ENCODE measurements at regions not wholly inside any gene's neighbourhood (a gene's known extent, or its start where the extent isn't known, plus 50 kb on each side); places are given as distances from the start of the nearest gene placed in this dataset.
"Not testable (repeated sequence)": the region's sequence is repeated elsewhere in the genome, so short reads cannot be mapped to it uniquely, and the experiment has no call there.

DNA sequence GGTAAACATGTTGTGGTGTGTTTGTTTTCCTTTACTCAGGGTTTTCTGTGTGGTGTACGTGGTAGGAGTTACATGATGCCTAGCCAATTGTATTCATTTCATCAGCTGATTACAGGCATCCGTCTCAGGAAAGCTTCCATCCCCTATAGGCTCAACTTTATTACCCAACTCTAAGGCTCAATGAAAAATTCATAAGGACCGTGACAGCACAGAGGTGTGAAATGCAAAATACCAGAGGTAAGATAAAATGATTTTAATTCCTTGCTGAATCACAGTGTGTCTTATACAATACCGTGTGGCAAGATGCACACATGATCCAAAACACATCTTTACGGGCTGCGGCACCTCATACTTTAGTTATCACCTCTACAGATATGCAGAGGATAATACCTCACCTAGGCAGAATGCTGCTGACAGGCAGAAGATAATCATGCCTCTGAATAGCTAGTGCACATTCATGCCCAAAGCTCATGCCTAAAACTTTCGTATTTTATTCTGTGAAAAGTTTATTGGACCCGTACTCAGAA lies 87.2 kb upstream of the DIO2 start:
- no peak for DNase-seq (ENCODE audit: low read depth)

DNA sequence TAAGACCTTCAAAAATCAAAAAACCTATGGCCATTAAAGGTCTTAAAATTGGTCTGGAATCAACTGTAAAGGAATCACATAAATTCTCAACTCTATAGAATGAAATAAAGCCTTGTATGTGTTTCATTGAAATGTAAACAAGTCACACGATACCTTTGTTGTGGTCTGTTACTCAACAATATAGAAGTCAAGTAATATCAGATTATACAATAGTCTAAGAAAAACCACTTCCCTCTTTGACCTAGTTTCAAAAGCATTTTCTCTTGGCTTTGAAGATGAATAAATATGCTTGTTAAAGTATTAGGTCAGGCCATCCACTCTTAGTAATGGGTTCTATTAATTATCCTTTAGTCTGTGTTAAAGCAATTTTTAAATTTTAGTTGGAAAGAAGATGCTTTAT lies 79.8 kb upstream of the DIO2 start:
- DNase-seq (ENCODE audit: low read depth), result no peak

DNA sequence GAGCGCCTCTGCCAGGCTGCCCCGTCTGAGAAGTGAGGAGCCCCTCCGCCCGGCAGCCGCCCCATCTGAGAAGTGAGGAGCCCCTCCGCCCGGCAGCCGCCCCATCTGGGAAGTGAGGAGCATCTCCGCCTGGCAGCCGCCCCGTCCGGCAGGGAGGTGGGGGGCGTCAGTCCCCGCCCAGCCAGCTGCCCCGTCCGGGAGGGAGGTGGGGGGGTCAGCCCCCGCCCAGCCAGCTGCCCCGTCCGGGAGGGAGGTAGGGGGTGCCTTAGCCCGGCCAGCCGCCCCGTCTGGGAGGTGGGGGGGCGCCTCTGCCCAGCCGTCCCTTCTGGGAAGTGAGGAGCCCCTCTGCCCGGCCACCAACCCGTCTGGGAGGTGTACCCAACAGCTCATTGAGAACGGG lies 75.4 kb upstream of the DIO2 start:
- DNase-seq (ENCODE audit: low read depth), result not testable (repeated sequence)

DNA sequence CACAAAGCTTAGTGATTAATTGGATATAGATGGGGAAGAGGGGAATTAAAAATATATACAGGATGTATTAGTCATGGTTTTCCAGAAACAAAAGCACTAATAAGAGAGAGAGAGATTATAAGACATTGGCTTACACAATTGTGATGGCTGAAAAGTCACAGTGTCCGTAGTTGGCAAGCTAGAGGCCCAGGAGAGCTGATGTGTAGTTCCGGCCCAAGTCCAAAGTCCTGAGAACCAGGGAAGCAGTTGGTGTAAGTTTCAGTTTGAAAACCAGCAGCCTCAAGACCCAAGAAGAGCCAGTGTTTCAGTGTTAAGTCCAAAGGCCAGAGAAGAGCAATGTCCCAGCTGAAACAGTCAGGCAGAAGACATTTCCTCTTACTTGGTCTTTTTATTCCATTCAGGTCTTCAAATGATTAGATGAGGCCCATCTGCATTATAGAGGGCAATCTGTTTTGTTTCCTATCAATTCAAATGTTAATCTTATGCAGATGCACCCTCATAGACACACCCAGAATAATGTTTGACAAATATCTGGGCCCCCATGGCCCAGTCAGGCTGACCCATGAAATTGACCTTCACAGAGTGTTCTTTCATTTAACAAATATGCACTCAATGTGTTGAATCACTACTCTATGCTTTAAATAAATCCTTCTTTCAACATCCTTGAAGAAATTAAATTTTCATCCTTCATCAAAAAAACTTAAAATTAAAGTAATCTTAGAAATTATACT lies 67.2 kb upstream of the DIO2 start:
- DNase-seq (ENCODE audit: low read depth), result no peak

DNA sequence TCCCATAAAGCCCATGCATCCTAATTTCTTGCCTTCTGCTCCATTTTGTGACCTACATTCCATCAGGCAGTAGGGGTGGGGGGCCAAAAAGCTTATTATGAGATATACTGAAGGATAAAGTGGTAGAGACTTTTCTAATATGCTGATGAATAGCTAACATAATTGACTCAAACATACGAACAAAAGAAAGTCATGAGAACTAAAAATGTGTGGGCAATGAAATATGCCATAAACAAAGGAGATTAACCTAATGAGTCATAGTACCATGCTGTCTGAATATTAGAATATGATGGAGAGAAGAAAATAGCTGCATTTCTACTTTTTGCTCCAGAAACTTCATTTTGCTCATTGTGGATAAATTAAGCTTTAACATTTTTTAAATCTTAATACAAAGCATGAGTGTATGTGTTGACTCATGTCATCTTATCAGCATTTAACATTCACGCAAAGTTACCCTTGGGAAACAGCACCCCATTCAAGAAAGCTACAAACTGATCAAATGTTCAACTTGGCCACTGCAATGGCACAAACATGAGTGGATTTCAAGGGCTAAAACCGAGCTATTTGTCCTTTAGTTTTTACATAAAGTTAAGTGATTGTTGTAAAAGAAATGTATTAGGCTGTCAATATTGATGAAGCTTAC lies 64.0 kb upstream of the DIO2 start:
- peak; percentile 5 for DNase-seq (ENCODE audit: low read depth)

DNA sequence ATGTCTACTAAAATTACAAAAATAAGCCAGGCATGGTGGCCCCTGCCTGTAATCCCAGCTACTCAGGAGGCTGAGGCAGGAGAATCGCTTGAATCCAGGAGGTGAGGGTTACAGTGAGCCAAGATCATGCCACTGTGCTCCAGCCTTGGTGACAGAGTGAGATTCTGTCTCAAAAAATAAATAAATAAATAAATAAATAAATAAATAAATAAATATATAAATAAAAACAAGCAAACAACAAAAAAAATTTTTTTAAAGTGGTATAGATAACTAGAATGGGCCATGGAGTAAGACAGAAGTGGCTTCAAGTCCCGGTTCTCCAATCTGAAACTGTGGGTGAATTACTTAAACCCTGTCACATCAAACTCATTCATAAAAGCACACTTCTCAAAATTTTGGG lies 63.0 kb upstream of the DIO2 start:
- DNase-seq (ENCODE audit: low read depth), result not testable (repeated sequence)

DNA sequence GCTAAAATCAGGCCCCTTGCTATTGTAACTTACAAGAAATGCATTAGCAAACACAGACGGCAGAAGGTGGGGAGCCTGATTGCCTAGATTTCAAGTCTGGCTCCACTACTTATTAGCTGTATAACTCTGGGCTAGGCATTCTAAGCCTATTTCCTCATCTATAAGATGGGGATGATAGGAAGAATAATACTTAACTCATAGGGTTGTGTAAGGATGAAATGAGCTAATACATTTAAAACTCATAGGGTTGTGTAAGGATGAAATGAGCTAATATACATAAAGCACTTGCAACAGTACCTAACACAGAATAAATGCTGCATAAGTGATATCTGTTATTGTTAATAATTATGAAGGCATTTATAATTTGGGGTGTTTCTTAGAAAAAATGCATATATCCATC lies 60.1 kb upstream of the DIO2 start:
- DNase-seq (ENCODE audit: low read depth), result no peak

DNA sequence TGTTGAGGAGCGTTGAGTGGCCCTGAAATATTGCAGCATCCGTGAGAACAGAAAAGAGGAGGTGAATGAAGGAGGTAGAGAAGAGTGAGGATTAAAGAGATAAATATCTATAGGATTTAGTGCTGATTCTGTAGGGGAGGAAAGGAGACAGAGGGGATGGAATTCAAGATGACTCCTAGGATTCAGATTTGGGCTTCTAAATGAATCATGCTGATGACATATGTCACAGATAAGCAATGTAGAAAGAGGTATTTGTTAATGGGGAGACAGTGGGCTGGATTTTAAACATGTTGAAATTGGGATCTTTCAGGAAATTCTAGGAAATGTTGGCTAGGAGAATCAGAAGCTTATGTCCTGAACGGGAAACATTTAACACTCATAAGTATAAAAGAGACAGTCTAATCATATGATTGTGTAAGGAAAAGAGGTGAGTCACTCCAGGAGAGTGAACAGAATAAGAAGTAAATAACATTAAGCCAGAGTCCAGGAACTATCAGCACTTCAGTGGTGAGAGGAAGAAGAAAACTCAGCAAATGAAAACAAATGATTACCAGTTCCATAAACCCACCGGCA lies 58.1 kb upstream of the DIO2 start:
- DNase-seq (ENCODE audit: low read depth), result peak; percentile 16

DNA sequence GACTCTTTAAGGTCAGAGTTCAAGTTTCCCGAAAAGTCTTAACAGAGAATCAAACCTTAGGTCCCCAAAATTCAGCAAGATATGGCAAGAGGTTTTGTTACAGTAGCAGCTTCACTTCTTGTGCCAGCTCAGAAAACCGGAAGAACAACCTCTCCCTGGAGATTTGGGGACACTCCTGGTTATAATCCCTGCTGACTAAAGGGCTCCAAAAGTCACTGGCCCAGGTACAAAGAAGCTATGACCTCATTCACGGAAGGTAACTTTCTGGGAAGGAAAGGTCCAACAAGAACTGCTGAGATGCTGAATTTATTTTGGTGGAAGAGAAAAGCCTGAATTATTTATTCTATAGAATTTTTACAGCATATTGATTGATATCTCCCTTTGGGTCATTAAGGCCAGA lies 55.6 kb upstream of the DIO2 start:
- no peak for DNase-seq (ENCODE audit: low read depth)

DNA sequence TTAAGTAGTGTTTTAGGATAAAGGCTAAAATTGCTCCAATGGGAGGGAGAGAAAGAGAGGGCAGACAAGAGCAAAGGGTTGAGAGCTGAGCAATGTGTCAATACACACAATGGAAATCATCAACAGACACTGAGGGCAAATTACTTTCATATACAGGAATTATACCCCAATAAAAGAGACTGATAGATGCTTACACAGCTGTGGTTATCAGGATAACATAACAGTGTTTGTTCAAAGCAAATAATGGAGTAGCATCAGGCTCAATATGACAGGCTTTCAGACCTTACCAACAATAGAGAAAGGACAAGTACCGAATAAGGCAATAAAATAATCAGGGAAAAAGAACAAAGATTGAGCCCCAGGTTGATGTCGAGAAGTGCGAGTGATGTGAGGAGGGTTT lies 53.4 kb upstream of the DIO2 start:
- DNase-seq (ENCODE audit: low read depth), result no peak
